HUDEP-2 (cell line): ENCODE measurements at regions not wholly inside any gene's neighbourhood (a gene's known extent, or its start where the extent isn't known, plus 50 kb on each side); places are given as distances from the start of the nearest gene placed in this dataset.
"Not testable (repeated sequence)": the region's sequence is repeated elsewhere in the genome, so short reads cannot be mapped to it uniquely, and the experiment has no call there.

Experiments
- DNase-seq, 76 experiments: peaks; one replicate each; lab custom pipeline; 2025; ENCODE audit not compliant: unreplicated experiment in 76 of 76; lab: John Stamatoyannopoulos, UW

DNA sequence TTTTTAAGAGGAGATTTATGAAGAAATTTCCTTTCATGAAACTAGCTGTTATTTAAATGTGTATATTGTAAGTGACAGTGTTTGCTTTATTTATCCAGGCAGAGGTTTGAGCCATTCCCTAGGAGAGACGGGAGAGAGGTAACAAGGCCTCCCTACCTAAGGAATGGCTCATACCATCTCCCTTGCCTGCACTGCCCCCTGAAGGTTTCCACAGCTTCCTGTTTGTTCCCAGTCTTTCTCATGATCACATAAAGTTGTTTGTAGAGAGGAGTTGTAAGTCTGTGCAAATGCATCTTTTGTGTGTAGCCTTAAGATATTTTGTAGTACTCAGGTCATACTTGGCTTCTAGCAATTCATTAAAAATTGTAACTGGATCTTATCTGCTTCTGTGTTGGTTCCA lies 1504.5 kb upstream of the PCDH10 start:
- no peak for DNase-seq

DNA sequence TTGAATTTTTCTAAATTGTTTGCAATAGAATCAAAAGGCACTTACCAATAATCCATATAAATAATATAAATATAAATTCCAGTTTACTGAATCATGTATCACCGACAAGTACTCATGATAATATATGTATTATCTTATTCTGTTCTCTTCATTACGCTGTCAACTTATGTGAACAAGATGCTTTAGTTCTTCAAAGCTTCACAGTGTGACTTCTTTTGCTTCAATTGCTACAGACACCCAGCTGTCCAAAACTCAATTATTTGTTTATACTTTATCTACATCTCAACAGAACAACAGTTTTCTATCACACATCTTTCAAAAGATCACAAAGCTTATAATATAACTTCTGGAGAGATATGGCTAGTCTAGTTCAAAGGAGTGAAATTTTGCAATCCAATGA lies 1499.9 kb upstream of the PCDH10 start:
- no peak for DNase-seq

DNA sequence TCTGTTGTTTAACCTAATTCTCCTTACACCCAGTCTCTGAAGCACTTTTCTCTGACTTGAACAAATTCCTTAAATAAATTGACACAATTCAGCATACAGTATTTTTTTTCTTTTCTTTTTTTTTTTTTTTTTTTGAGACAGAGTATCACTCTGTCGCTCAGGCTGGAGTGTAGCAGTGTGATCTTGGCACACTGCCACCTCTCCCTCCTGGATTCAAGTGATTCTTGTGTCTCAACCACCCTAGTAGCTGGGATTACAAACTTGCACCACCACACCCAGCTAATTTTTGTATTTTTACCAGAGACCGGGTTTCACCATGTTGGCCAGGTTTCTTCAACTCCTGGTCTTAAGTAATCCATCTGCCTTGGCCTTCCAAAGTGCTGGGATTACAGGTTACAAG lies 1498.1 kb upstream of the PCDH10 start:
- no peak for DNase-seq

DNA sequence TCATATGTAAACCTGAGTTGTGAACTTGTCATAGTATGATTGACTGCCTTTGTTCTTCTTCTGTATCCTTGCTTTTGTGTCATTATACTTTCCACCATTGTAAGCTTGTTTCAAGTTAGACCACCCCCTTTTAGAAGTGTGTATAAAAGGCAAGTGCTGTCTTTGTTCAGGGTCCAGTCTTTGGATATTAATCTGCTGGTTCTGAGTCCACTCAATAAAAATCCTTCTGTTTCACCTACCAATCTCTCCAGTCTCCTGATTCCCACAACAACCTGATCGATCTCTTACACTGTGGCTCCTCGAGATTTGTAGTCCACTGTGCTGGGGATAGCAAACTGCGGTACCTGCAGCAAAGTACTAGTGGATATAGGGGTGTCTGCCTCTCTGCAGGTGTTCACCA lies 1465.8 kb upstream of the PCDH10 start:
- DNase-seq = not testable (repeated sequence)

DNA sequence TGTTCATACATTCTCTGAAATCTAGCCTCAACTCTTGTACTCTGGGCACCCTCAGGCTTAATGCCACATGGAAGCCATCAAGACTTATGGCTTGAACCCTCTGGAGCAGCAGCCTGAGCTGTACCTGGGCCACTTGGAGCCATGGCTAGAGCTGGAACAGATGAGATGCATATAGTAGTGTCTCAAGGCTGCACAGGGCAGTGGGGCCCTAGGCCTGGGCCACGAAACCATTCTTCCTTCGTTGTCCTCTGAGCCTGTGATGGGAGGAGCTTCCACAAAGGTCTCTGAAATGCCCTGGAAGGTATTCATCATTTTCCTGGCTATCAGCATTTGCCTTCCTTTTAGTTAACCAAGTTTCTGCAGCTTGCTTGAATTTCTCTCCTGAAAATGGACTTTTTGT lies 1427.2 kb upstream of the PCDH10 start:
- no peak for DNase-seq

DNA sequence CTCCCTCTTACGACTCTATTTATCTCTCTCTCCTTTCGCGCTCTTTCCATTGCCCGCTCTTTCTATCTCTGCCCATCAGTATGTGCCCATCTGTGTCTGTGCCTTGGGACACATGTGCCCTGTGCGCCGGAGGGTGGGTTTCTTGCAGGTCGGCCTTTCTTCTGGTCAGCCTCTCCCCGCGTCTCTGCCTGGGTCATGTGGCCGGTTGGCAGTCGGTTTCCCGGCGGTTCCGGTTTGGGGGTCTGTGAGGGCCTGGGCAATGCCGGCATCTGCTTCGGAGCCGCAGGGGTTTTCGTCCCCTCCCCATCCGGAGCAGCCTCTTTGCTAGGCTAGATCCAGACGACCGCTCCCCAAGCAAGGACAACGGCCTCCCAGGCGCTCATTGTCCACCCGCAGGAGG lies 1426.0 kb upstream of the PCDH10 start:
- not testable (repeated sequence) for DNase-seq

DNA sequence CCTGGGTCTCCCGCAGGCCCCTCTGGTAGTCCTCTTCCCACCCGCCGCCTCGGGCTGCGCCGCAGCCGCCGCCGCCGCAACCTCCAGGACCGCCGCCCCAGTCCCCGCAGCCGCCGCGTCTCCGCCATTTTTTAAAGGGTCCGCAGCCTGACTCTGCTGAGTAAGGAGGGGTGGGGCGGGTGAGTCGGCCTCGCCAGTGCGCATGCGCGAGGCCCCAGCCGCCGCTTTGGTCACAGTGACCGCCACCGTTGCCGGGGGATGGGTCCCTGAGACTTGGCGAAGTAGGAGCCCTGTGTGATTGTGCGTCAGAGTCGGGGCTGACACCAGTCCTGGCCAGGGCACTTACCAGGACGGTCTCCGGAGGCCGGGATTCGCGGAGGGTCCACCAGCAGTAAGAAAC lies 1424.2 kb upstream of the PCDH10 start:
- DNase-seq = peak in 56 of 76 experiments; percentile 0 to 67 (median 30)

DNA sequence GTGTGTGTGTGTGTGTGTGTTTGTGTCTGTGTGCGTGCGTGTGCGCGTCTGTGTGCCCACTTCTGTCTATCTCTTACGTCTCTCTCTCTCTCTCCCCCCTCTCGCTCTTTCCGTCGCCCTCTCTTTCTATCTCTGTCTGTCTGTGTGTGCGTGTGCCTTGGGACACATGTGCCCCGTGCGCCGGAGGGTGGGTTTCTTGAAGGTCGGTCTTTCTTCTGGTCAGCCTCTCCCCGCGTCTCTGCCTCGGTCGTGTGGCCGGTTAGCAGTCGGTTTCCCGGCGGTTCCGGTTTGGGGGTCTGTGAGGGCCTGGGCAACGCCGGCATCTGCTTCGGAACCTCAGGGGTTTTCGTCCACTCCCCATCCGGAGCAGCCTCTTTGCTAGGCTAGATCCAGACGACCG lies 1423.6 kb upstream of the PCDH10 start:
- not testable (repeated sequence) for DNase-seq

DNA sequence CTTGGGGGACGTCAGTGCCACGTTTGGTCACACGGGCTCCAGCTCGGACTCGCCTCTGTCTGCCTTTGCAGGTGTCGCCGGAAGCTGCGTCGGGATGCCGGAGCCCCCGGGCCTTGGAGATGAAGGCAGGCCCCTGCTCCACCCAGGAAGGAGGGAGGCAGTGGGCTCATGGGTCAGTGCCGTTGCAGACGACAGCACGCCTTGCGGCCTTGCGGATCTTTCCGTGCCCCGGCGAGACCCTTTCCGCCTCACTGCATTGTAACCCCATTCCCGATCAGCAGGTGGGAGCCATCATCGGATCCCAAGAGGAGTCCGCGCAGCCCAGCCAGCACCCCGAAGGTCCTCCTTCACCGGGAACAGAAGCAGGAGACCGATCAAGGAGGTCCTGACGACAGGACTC lies 1422.2 kb upstream of the PCDH10 start:
- not testable (repeated sequence) for DNase-seq

DNA sequence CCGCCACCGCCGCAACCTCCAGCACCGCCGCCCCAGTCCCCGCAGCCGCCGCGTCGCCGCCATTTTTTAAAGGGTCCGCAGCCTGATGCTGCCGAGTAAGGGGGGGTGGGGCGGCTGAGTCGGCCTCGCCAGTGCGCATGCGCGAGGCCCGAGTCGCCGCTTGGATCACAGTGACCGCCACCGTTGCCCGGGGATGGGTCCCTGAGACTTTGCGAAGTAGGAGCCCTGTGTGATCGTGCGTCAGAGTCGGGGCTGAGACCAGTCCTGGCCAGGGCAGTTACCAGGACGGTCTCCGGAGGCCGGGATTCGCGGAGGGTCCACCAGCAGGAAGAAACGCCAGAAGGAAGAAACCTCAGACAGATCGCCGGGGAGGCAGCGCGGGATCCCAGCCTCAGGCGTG lies 1421.7 kb upstream of the PCDH10 start:
- DNase-seq = peak in 2 of 76 experiments; percentile 1 to 4

DNA sequence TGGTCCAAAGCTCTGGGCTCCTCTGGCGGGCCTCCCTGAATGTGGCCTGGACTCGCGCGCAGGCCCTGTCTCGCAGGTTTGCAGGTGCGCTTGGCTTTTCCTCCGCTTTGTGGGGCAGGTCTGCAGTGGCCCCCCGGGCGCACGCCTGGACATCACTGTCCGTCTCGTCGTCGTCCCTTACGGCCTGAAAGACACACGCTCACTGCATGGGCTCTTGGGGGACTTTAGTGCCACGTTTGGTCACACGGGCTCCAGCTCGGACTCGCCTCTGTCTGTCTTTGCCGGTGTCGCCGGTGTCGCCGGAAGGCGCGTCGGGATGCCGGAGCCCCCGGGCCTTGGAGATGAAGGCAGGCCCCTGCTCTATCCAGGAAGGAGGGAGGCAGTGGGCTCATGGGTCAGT lies 1419.9 kb upstream of the PCDH10 start:
- DNase-seq = not testable (repeated sequence)

DNA sequence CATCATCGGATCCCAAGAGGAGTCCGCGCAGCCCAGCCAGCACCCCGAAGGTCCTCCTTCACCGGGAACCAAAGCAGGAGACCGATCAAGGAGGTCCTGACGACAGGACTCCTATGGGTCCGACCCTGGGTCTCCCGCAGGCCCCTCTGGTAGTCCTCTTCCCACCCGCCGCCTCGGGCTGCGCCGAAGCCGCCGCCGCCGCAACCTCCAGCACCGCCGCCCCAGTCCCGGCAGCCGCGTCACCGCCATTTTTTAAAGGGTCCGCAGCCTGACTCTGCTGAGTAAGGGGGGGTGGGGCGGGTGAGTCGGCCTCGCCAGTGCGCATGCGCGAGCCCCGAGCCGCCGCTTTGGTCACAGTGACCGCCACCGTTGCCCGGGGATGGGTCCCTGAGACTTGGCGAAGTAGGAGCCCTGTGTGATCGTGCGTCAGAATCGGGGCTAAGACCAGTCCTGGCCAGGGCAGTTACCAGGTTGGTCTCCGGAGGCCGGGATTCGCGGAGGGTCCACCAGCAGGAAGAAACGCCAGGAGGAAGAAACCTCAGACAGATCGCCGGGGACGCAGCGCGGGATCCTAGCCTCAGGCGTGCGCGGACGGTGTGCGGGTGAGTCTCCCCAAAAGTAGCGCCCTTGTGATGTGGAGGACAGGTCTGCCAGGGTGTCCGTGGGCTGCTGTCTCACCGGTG lies 1419.2 kb upstream of the PCDH10 start:
- DNase-seq = not testable (repeated sequence)

DNA sequence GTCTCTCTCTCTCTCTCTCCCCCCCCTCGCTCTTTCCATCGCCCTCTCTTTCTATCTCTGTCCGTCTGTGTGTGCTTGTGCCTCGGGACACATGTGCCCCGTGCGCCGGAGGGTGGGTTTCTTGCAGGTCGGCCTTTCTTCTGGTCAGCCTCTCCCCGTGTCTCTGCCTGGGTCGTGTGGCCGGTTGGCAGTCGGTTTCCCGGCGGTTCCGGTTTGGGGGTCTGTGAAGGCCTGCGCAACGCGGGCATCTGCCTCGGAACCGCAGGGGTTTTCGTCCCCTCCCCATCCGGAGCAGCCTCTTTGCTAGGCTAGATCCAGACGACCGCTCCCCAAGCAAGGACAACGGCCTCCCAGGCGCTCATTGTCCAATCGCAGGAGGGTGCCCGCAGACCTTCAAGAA lies 1418.5 kb upstream of the PCDH10 start:
- DNase-seq = not testable (repeated sequence)

DNA sequence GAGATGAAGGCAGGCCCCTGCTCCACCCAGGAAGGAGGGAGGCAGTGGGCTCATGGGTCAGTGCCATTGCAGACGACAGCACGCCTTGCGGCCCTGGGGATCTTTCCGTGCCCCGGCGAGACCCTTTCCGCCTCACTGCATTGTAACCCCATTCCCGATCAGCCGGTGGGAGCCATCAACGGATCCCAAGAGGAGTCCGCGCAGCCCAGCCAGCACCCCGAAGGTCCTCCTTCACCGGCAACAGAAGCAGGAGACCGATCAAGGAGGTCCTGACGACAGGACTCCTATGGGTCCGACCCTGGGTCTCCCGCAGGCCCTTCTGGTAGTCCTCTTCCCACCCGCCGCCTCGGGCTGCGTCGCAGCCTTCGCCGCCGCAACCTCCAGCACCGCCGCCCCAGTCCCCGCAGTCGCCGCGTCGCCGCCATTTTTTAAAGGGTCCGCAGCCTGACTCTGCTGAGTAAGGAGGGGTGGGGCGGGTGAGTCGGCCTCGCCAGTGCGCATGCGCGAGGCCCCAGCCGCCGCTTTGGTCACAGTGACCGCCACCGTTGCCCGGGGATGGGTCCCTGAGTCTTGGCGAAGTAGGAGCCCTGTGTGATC lies 1417.0 kb upstream of the PCDH10 start:
- DNase-seq = not testable (repeated sequence)

DNA sequence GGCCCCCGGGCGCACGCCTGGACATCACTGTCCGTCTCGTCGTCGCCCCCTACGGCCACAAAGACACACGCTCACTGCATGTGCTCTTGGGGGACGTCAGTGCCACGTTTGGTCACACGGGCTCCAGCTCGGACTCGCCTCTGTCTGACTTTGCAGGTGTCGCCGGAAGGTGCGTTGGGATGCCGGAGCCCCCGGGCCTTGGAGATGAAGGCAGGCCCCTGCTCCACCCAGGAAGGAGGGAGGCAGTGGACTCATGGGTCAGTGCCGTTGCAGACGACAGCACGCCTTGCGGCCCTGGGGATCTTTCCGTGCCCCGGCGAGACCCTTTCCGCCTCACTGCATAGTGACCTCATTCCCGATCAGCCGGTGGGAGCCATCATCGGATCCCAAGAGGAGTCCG lies 1414.8 kb upstream of the PCDH10 start:
- not testable (repeated sequence) for DNase-seq

DNA sequence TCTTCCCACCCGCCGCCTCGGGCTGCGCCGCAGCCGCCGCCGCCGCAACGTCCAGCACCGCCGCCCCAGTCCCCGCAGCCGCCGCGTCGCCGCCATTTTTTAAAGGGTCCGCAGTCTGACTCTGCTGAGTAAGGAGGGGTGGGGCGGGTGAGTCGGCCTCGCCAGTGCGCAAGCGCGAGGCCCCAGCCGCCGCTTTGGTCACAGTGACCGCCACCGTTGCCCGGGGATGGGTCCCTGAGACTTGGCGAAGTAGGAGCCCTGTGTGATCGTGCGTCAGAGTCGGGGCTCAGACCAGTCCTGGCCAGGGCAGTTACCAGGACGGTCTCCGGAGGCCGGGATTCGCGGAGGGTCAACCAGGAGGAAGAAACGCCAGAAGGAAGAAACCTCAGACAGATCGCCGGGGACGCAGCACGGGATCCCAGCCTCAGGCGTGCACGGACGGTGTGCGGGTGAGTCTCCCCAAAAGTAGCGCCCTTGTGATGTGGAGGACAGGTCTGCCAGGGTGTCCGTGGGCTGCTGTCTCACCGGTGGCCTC lies 1414.2 kb upstream of the PCDH10 start:
- not testable (repeated sequence) for DNase-seq

DNA sequence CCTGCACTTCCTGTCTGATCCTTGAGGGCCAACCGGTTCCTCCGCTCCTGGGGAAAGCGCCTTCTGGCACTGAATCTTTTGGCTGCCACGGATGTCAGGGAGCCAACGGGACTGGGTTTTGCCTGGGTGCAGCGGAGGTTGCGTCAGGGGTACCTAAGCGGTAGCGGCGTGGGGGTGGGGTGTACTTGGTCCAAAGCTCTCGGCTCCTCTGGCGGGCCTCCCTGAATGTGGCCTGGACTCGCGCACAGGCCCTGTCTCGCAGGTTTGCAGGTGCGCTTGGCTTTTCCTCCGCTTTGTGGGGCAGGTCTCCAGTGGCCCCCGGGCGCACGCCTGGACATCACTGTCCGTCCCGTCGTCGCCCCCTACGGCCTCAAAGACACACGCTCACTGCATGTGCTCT lies 1410.1 kb upstream of the PCDH10 start:
- DNase-seq = not testable (repeated sequence)

DNA sequence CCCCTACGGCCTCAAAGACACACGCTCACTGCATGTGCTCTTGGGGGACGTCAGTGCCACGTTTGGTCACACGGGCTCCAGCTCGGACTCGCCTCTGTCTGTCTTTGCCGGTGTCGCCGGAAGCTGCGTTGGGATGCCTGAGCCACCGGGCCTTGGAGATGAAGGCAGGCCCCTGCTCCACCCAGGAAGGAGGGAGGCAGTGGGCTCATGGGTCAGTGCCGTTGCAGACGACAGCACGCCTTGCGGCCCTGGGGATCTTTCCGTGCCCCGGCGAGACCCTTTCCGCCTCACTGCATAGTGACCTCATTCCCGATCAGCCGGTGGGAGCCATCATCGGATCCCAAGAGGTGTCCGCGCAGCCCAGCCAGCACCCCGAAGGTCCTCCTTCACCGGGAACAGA lies 1407.3 kb upstream of the PCDH10 start:
- not testable (repeated sequence) for DNase-seq

DNA sequence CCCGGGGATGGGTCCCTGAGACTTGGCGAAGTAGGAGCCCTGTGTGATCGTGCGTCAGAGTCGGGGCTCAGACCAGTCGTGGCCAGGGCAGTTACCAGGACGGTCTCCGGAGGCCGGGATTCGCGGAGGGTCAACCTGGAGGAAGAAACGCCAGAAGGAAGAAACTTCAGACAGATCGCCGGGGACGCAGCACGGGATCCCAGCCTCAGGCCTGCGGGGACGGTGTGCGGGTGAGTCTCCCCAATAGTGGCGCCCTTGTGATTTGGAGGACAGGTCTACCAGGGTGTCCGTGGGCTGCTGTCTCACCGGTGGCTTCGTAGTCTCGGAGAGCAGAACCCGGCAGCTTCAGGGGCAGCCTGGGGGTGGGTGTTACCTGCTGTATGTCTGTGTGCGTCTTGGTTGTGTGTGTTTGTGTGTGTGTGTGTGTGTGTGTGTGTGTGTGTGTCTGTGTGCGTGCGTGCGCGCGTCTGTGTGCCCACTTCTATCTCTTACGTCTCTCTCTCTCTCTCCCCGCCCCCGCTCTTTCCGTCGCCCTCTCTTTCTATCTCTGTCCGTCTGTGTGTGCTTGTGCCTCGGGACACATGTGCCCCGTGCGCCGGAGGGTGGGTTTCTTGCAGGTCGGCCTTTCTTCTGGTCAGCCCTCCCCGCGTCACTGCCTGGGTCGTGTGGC lies 1406.4 kb upstream of the PCDH10 start:
- DNase-seq = not testable (repeated sequence)

DNA sequence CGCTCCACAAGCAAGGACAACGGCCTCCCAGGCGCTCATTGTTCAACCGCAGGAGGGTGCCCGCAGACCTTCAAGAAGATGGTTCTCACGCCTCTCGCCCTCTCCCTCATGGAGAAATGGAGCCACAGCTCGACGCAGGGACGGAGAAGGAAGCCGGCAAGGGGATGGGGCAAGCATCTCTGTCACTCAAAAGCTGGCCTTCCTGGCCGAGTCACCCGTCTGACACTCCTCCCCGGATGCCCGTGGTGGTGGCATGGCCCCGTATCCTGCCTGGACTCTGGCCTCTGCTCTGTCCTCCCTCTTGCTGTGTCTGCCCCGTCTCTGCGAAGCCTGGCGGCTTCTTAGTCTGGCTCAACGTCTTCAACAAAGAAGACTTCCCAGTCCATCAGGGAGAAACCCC lies 1405.7 kb upstream of the PCDH10 start:
- not testable (repeated sequence) for DNase-seq

DNA sequence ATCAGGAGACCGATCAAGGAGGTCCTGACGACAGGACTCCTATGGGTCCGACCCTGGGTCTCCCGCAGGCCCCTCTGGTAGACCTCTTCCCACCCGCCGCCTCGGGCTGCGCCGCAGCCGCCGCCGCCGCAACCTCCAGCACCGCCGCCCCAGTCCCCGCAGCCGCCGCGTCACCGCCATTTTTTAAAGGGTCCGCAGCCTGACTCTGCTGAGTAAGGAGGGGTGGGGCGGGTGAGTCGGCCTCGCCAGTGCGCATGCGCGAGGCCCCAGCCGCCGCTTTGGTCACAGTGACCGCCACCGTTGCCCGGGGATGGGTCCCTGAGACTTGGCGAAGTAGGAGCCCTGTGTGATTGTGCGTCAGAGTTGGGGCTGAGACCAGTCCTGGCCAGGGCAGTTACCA lies 1401.9 kb upstream of the PCDH10 start:
- DNase-seq = not testable (repeated sequence)

DNA sequence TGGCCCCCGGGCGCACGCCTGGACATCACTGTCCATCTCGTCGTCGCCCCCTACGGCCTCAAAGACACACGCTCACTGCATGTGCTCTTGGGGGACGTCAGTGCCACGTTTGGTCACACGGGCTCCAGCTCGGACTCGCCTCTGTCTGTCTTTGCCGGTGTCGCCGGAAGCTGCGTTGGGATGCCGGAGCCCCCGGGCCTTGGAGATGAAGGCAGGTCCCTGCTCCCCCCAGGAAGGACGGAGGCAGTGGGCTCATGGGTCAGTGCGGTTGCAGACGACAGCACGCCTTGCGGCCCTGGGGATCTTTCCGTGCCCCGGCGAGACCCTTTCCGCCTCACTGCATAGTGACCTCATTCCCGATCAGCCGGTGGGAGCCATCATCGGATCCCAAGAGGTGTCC lies 1399.9 kb upstream of the PCDH10 start:
- DNase-seq = not testable (repeated sequence)
